AG08395 (cell line): ENCODE measurements at regions not wholly inside any gene's neighbourhood (a gene's known extent, or its start where the extent isn't known, plus 50 kb on each side); places are given as distances from the start of the nearest gene placed in this dataset.

Experiments
- DNase-seq: peaks from one replicate; pipeline ENCODE4 v3.0.0; 2012; ENCODE audit warnings: mixed read lengths, low spot score

GRCh38 chr10:114771157-114771556 lies 50.4 kb upstream of the FHIP2A start:
- no peak for DNase-seq

- no peak for DNase-seq
These were observed 49.8 kb upstream of the FHIP2A start for GRCh38 chr10:114771749-114772148.
